ENCODE measurements at regions not wholly inside any gene's neighbourhood (a gene's known extent, or its start where the extent isn't known, plus 50 kb on each side); places are given as distances from the start of the nearest gene placed in this dataset.
A peak's percentile ranks its signal among the peaks of the same experiment; 100 is the strongest.
"Not testable (repeated sequence)": the region's sequence is repeated elsewhere in the genome, so short reads cannot be mapped to it uniquely, and the experiment has no call there.

GRCh38 chr12:28998662-28999120, 150.4 kb upstream of the FAR2 start:
- peak; percentile 3 for DNase-seq

GRCh38 chr12:29004066-29004935, 144.8 kb upstream of the FAR2 start:
- no peak for DNase-seq

DNA sequence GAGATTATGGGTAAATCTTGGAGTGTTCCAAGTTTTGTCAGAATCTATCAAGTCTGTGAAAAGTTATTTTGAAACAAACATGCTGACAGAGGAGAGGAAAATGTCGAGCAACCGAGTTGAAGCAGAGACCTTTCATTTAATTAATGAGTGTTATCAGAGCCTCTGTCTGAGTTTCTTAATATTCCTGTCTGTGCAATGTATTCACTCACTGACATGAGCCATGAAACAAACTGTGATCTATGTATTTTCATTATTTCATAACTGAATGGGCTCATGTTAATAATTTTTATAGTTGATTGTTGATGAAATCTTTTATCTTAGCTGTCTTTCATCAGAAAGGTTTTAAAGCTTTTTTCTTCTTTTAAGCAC, 144.2 kb upstream of the FAR2 start:
- DNase-seq = no peak

DNA sequence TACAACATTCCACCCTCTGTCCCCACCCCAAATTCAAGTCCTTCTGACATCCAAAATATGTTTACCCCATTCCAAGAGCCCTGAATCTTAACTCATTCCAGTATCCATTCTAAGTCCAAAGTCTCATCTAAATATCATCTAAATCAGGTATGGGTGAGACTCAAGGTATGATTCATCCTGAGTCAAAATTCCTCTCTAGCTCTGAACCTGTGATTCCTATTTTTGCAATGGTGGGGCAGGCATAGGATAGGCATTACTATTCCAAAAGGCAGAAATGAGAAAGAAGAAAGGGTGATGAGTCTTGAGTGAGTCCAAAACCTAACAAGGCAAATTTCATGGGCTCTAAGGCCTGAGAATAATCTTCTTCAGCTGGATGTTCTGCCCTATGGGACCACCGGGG, 140.3 kb upstream of the FAR2 start:
- no peak for DNase-seq

GRCh38 chr12:29012673-29013072, 136.4 kb upstream of the FAR2 start:
- no peak for DNase-seq

- DNase-seq = not testable (repeated sequence)
Measured at GRCh38 chr12:29017532-29017931, 131.5 kb upstream of the FAR2 start.

DNA sequence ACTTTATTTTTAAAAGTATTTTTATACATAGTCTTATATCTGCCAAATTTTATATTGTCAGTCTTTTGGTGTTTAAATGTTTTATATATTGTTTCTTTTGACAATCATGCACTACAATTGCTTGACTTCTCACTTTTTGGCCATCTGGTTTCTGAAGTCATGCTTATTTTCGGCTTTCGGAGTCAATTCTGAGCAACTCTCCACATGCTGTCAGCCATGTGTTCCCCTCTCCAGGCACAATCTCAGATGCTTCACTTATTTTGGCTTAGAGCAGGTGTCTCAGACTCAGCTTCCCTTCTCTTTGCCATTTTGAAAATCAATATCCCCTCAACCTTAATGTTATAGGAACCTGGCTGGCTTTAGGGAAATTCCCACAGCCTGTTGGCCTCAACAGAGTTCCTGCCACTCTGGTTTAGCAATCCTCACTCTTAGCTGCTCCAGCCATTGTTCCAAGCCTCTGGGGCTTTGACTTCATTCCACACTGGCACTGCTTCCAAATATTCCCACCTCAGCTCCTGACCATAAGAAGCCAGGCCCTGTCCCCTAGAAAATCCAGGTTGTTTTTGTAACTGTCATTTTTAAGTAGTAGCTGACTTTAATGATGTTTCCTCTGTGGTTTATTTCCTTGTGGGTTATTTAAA, 125.5 kb upstream of the FAR2 start:
- no peak for DNase-seq

- no peak for DNase-seq
Measured at GRCh38 chr12:29024117-29024516, 125.0 kb upstream of the FAR2 start.

DNA sequence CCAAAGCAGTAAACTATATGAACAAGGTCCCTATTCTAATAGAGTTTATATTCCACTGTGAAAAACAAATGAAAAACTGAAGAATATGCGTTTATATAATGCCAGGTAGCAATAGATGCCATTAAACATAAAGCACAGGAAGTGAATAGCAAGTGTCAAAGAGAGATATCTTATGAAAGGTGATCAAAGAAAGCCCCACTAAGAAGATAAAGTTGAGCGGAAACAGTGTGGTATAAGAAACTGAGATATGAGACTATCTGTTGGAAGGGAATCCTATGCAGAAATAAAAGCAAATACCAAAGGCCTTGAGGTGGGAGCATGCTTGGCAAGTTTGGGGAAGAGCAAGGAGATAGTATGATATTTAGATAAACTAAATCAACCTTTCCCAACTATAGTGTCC, 123.1 kb upstream of the FAR2 start:
- DNase-seq = no peak

GRCh38 chr12:29026419-29026818, 122.7 kb upstream of the FAR2 start:
- DNase-seq = no peak

DNA sequence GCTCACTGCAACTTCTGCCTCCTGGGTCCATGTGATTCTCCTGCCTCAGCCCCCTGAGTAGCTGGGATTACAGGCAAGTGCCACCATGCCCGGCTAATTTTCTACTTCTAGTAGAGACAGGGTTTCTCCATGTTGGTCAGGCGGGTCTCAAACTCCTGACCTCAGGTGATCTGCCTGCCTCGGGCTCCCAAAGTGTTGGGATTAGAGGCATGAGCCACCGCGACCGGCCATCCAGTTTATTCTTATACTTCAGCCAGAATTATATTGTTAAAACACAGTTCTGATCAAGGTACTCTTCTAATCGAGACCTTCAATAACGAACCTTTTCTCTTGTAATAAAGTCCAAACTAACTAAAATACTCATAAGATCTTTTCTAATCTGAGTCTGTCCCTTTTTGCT, 119.6 kb upstream of the FAR2 start:
- DNase-seq = not testable (repeated sequence)

GRCh38 chr12:29030006-29030405, 119.1 kb upstream of the FAR2 start:
- no peak for DNase-seq

GRCh38 chr12:29032446-29032845, 116.6 kb upstream of the FAR2 start:
- no peak for DNase-seq

- DNase-seq = no peak
Measured at GRCh38 chr12:29033519-29033918, 115.6 kb upstream of the FAR2 start.

- no peak for DNase-seq
Measured at GRCh38 chr12:29035112-29035511, 114.0 kb upstream of the FAR2 start.

DNA sequence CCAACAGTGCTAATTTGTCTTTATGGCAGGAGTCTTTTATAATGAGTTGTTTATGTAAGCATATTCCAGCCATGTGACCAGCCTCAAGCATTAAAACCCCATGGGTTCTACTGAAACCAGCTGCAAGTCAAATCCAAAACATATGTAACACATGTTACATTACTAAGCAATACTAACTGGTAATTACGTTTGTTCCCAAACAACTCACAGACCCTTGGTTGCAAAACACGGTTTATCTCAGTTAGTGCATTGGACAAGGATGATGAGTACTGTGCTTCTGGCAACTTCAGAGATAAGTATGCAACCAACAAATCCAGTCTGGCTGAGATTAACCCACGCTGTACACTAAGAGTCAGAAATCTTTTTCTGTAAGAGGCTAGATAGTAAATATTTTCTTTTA, 110.1 kb upstream of the FAR2 start:
- DNase-seq = no peak

DNA sequence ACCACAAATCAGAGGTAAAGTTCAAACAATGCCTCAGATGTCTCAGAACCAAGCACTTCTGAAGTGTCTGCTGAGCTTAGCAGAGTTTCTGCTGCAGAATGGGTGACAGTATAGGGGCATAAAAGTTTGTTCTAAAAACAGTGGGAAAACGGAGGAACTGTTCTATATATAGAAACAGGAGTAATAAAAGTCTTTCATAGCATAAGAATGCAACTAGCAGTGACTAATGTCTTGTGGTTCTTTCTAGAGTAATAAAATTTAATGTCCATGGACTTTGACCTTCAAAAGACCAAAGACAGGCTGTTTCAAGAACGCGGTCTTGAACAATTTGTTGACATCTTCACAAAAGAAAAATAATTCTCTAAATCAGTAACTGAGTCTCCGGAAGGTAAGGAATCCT, 107.5 kb upstream of the FAR2 start:
- DNase-seq = no peak

GRCh38 chr12:29043069-29043468, 106.0 kb upstream of the FAR2 start:
- DNase-seq = no peak

- no peak for DNase-seq
Measured at GRCh38 chr12:29044799-29045198, 104.3 kb upstream of the FAR2 start.

- no peak for DNase-seq
Measured at GRCh38 chr12:29048787-29049186, 100.3 kb upstream of the FAR2 start.

- DNase-seq = peak; percentile 8
Measured at GRCh38 chr12:29050503-29050902, 98.6 kb upstream of the FAR2 start.

GRCh38 chr12:29051221-29051620, 97.9 kb upstream of the FAR2 start:
- DNase-seq = no peak

- no peak for DNase-seq
Measured at GRCh38 chr12:29053567-29053966, 95.5 kb upstream of the FAR2 start.

DNA sequence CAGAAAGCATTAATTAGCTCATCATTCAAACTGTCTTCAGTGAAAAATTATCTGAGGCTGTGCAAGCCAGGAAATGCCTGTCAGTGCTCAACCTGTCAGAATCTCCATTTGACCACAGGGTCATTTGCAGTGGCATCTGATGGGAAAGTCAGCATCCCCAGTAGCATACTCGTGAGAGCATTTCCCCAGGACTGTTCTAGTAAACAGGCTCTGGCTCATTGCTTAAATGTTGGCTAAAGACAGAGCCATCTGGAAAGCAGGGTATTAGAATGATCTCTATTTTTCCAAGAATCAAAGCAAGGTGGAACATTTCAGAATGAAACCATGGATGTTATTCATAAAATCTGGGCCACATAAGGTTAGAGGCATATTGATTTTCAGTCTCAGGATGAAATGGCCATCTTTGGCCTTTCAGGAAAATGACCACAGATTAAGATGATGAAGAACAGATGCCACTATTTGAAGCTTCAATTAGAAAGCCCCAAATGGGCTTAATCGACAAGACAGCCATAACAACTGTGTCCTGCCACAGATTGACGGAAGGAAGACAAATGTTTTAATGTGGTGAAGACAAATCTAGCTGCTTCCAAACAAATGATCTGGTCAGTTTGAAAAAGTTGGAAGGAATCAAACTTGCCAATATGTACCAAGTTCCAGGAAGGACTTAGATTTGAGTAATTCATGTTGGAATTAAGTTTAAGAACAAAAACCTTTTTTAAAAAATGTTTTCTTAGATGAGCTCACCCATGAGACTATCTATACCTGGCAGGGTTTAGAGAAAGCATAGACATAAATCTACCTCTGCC, 94.0 kb upstream of the FAR2 start:
- DNase-seq = no peak

Measured in RPMI8226 (cell line).